GM12872 (cell line): ENCODE measurements at regions not wholly inside any gene's neighbourhood (a gene's known extent, or its start where the extent isn't known, plus 50 kb on each side); places are given as distances from the start of the nearest gene placed in this dataset.

Experiments used
- CTCF ChIP-seq: IDR thresholded peaks from 3 replicates; pipeline ENCODE4 v1.5.1; 2011; ENCODE audit warnings: low read depth, mild to moderate bottlenecking, low read length, moderate library complexity; ENCODE audit not compliant: insufficient read depth

DNA sequence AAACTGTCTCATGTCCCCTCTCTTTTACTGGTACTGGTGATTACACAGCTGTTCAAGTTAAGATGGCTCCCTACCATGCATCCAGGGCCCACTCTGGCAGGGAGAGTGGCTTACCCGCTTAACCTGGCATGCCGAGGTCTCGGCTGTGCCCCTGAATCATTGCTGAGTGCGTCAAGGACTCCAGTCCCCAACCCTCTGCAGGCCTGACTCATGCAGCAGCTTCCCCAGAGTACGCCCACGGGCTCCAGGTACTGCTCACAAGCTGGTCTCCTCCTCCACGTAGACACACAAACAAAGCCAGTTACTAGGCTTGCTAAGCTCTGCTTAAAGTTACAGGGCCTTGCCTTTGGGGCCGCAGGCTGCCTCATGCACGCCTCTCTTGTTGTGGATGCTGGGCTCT is 447.4 kb downstream of the COG6 start:
- no peak for TF ChIP-seq CTCF

GRCh38 chr13:40103864-40104263 is 448.4 kb downstream of the COG6 start:
- TF ChIP-seq CTCF: no peak

DNA sequence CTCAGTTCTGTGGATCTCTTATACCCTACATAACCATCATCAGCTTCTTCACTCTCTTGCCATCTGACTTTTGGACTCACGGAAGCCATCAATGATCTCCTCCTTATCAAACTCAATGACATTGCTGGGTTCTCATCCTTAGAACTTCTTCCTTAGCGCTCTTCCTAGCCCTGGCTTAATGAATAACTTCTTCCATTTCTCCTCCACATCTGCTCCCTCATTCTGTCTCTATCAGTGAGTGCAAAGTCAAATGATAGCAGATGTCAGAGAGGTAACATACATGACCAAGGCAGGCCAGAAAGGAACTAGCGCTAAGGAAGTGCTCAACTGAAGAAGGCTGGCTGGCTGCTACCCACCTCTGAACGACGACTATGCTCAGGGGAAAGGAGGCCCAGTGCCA is 449.8 kb downstream of the COG6 start:
- TF ChIP-seq CTCF: no peak

DNA sequence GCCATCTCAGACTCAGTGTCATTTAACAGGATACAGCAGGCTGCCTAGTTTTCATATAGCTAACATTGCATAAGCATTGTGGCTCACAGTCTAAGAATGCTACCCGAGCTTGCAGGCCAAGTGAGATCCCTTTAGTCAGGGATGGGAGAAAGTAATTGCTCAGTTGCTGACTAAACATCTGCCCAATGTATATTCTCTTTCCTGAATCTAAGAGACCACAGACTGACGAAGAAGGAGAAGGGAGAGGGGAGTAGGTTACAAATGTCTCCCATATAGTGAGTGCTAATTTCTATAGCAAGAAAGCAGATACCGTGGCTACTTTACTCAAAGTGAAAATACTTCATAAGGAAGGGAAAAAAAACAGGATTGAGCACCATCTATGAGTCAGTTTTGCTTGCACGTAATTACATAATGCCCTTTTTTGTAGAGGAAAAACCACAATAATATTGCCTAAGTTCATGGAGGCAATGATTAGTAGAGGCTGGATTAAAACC is 453.9 kb downstream of the COG6 start:
- TF ChIP-seq CTCF: no peak

GRCh38 chr13:40113643-40114304 is 458.3 kb downstream of the COG6 start:
- TF ChIP-seq CTCF: no peak

DNA sequence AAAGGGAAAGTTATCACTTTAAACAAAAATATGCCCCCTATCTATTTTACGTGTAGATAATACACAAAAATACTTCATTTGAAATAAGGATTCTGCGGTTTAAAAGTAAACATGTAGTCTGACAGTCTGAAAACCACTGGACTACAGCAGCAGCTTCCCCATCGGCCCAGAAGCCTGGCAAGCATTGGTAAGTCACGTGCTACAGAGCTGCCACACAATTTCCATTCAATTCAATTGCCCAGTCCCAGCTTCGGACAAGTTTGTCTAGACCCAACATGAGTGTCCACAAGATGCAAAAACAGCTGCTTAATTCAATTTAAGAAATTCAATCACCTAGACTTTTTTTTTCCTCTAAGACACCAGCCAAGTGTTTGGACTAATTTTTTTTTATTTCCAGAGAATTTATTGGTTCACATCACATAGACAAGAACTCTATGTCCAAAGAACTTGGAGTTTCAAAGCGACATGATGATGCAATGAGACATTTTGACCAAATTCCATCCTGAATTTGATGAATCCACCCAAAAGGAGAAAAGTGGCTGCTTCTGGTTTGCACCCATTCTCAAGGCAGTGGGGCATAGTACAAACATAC is 458.9 kb downstream of the COG6 start:
- TF ChIP-seq CTCF: no peak

GRCh38 chr13:40115426-40115825 is 460.0 kb downstream of the COG6 start:
- no peak for TF ChIP-seq CTCF
